GM18861 (cell line): ENCODE measurements at regions not wholly inside any gene's neighbourhood (a gene's known extent, or its start where the extent isn't known, plus 50 kb on each side); places are given as distances from the start of the nearest gene placed in this dataset.
A peak's percentile ranks its signal among the peaks of the same experiment; 100 is the strongest.
"Not testable (repeated sequence)": the region's sequence is repeated elsewhere in the genome, so short reads cannot be mapped to it uniquely, and the experiment has no call there.

Source experiments
- ATAC-seq: cut with Tn5 transposase; IDR thresholded peaks from one replicate; pipeline ENCODE4 v1.9.1; 2021; ENCODE audit not compliant: unreplicated experiment

GRCh38 chr2:111420074-111420473 lies 299.4 kb downstream of the BCL2L11 start:
- ATAC-seq: not testable (repeated sequence)

DNA sequence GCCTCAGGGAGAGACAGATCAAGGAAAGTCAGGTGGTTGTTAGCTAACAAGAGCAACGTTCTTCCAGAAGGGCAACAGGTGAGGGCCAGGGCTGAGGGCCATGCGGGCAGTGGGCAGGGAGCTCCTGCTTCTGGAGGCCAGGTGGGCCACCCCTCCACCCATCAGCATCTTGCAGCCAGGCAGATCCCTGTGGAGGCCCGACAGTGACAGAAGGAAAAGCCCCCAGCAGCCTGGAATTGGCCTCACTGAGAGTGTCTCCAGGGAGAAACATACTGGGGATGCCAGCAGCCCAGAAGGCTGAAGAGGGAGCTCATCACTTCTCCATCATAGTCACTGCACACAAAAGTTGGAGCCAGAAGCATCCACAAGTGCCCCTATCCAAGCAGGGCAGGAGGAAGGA lies 300.1 kb downstream of the BCL2L11 start:
- ATAC-seq: not testable (repeated sequence)

- not testable (repeated sequence) for ATAC-seq
Measured at GRCh38 chr2:111421949-111422348, 301.2 kb downstream of the BCL2L11 start.

DNA sequence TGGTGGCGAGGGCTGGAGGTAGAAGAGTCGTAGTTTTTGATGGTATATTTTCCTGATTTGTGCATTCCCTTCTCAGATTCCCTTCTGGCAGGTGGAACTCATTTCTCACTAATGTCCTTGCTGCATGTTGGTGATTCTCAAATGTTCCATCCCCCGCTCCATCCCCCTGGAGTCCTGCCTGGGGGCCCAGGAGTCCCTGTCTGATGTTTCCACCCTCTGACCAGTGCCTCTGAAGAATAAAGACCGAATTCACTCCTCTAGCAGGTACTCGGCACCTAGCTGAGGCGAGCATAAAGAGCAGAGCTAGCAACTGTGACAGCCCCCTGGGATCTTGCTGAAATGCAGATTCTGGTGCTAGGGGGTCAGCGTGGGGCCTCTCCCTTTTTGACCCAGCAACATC lies 301.8 kb downstream of the BCL2L11 start:
- not testable (repeated sequence) for ATAC-seq

DNA sequence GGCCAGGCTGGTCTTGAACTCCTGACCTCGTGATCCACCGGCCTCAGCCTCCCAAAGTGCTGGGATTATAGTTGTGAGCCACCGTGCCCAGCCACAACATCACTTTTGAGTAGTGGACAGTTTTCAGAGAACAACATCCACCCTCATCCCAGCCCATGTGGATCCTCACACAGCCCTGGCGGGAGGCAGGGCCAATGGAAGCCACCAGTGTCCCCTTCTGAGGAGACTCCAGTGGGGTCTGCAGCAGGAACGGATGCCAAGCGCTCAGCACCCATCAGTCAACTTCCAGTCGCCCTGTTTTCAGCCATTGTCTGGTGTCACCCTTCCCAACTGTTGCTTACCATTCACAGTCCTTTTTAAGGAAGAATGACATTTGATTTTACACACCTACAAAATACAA lies 302.5 kb downstream of the BCL2L11 start:
- not testable (repeated sequence) for ATAC-seq

DNA sequence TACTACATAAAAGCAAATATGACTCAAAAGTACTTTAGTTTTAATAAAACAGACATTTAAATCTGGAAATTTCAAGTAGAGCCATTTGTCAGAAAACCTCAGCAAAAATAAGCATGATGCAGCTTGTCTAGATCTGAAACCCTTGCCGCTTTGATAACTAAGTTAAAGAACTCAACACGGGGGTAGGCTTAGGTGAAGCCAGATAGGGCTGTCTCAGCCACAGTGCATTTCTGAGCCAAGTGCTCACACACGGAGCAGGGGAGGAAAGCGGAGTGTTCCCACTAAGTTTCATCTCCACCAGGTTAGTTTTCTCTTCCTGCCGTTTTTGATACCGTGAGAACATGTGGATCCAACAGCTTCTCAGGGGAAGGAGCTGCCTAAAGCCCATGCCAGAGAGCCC lies 303.5 kb downstream of the BCL2L11 start:
- ATAC-seq: not testable (repeated sequence)

DNA sequence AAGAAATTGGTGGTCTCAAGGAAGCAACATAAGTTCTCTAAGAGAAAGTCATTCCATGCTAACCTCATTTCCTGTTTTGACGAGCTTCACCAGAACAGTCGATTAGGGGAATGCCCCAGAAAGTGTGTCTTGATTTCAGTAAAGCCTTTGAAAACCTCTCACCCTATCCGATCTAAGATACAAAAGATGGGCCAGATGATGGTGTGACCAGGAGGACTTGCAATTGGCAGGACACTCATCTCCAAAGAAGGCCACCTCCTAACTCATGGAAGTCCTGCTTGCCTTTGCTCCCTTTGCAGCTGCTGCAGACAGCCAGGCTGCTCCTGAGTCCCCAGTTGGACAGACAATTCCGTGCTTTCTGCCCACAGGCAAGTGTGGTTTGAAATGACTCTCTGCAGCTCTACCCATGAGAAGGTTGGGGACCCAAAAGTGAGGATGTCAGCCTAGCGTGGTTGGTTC lies 304.2 kb downstream of the BCL2L11 start:
- ATAC-seq: peak; percentile 62

DNA sequence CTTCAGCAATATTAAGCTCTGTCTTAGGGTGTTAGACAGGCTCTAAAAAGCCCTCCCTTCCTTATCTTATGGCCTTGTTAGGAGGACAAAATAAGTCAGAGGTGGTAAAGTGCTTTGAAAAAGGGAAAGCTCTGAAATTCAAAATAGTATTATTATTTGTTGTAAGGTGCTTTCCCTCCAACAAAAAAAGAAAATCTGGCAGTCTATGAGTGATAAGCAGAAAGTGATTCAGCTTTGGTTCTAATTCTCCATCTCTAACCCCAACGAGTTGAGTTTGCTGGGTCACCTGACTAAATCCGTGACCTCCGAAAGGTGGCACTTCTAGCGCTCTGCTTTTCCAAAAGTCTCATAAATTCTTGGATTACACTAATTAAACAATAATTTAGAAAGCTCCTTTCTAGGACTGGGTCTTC lies 305.1 kb downstream of the BCL2L11 start:
- not testable (repeated sequence) for ATAC-seq

- not testable (repeated sequence) for ATAC-seq
Measured at GRCh38 chr2:111427346-111427745, 306.6 kb downstream of the BCL2L11 start.

GRCh38 chr2:111428915-111429314 lies 308.2 kb downstream of the BCL2L11 start:
- ATAC-seq: not testable (repeated sequence)

GRCh38 chr2:111429353-111429752 lies 308.6 kb downstream of the BCL2L11 start:
- ATAC-seq: peak; percentile 37

DNA sequence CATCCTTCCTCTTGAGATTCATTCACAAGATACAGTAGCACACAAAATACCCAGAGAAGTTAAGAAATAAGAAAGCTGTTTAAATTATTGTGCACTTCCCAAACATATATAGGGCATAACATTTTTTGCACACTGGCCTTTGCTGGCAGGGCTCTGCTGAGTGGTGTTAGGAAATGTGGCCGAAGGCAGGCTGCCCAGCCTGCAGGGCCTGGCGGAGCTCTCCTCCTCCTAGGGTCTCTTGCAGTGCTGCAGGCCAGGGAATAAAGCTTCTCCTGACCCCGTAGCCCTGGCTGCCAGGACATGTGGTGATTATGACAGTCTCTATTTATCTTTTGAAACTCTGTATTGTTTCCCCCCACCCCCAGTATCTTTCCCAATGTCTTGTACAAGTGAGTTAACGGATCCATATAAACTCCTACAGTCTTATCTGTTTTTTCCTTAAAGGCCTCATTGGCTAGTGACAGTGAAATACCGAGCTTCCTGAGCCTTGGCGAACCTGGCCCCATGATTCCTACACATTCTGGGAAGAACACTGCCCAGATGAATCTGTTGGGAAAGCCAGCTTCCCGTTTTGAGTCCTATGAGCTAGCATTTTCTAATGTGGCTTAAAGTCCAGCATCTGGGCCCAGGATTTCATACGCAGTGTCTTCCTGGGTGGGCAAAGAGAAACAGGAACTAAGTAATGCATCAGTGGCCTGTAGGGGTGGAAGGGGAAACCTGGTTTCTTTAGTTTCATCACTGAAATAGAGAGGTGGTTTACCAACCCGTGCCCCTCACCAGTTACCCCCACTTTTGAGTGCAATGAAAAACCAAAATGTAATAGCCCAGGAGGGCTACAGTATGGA lies 310.3 kb downstream of the BCL2L11 start:
- ATAC-seq: peak; percentile 49

DNA sequence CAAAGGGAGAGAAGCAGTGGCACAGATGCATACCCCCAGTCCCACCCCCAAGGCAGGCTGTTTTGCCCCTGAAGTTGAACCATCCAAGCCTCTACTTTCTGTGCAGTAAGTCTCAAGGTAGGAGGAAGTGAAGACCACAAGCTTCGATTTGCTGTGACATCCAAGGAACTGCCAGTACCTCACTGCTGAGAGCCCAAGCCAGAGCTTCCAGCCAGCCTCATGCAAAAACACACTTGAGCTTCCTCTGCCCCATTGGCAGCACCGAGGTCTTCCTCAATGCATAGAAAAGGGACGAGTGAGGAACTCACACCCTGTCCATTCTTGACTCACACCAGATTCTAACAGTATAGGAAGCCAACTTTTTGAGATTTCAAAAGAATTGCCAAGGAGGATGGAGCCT lies 311.7 kb downstream of the BCL2L11 start:
- ATAC-seq: not testable (repeated sequence)

GRCh38 chr2:111432916-111433499 lies 312.3 kb downstream of the BCL2L11 start:
- not testable (repeated sequence) for ATAC-seq

DNA sequence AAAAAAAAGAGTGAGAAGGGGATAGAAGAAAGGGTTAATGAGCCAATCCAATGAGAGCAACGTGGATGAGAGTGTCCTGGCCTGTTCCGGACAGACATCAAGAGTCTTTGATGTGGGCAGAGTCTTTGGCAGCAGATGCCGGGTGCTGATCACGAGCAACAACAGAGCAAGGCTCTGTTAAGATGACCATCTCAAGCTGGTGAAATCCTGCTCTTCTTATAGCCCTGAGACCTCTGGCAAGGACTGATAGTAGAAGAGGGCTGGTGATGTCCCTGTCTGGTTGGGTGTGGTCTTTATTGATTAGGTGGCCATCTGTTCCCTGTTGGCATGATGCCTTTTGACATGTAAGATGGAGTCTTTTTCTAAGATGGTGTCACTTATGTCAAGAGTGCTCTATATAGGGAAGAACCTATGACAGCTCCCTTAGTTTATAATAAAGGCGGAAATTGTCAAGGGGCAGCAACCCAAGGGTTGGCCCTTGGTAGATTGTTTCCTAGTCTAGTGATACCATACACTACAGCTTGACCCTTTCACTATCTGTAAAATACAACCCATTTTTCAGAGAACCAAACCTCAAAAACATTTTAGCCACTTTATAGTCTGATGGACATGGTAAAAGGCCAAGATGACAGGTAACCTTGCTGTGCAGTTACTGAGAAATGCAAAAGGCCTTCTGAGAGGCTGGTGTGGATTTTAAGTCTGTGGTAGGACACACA lies 313.3 kb downstream of the BCL2L11 start:
- not testable (repeated sequence) for ATAC-seq

DNA sequence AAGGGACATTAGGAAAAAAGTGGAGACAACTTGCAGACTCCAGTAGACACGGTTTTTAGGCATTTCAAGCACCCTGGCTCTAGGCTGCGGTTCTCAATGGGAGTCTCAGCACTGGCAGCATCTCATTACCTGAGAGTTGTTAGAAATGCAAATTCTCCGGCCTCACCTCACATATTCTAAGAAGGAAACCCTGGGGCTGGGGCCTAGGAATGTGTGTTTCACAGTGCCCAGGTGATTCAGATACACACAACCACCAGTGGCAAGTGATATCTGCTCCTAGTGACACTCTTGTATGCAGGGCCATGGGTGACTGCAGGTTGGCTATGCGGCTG lies 313.9 kb downstream of the BCL2L11 start:
- not testable (repeated sequence) for ATAC-seq

DNA sequence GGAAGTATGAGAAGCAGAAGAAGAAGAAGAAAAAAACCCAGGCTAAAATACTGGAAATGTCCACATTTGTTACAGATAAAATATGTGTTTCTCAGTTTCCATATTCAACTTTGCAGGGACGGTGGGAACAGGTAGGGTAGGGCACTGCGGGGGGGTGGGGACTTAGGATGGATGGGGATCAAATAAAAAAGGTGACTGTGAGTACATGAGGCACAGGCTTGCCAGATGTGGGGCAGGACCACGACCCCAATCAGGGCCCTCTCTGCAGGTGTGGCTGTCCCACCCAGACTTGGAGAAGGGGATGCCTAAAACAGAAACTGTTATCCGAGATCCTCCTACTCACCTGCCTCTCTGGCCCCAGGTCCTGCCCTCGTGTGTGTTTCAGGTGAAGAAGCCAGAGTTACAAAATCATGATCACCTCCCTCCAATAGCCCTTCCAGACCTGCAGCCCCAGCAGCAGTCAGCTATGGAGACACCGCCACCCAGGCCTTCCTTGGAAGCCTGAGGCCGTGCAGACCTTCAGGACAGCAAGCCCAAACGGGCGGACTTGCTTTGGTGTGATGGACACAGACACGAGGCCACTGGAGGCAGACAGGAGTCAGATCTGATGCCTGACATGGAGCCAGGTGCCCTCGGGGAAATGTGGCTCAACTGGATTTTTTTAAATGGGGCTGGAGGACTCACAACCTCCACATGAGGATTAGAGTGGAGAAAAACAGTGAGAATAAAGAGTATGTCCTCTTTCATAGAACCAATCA lies 315.0 kb downstream of the BCL2L11 start:
- ATAC-seq: not testable (repeated sequence)

DNA sequence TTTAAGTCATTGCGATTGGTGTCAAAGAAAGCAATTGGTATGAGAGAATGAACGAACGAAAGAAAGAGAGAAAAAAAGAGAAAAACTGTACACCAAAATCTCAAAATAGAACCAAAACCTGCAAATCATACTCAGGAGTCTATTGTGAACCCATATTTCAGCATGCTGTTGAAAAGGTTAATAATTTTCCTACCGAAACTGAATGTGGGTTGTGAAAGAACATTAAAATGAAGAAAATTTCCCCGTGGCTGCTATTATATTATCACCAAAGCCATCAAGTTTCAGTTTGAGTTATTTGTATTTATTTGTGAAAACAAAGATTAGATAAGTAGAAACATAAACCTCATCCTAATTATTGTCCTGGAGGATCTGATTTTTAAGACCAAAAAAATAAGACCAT lies 315.7 kb downstream of the BCL2L11 start:
- peak; percentile 54 for ATAC-seq

GRCh38 chr2:111437288-111437990 lies 316.7 kb downstream of the BCL2L11 start:
- ATAC-seq: not testable (repeated sequence)

- ATAC-seq: not testable (repeated sequence)
Measured at GRCh38 chr2:111438161-111438560, 317.4 kb downstream of the BCL2L11 start.
